A172 (cell line): ENCODE measurements at regions not wholly inside any gene's neighbourhood (a gene's known extent, or its start where the extent isn't known, plus 50 kb on each side); places are given as distances from the start of the nearest gene placed in this dataset.
"Not testable (repeated sequence)": the region's sequence is repeated elsewhere in the genome, so short reads cannot be mapped to it uniquely, and the experiment has no call there.

Experiments used
- DNase-seq: peaks from one replicate; pipeline ENCODE4 v3.0.0-alpha.2; 2015; ENCODE audit warnings: low spot score

- no peak for DNase-seq
These were observed 131.3 kb upstream of the ADRA1B start for GRCh38 chr5:159784993-159785392.

- no peak for DNase-seq
These were observed 130.6 kb upstream of the ADRA1B start for GRCh38 chr5:159785656-159786055.

GRCh38 chr5:159786201-159786600 is 130.1 kb upstream of the ADRA1B start:
- no peak for DNase-seq

- no peak for DNase-seq
These were observed 129.2 kb upstream of the ADRA1B start for GRCh38 chr5:159786901-159787691.

- no peak for DNase-seq
These were observed 128.4 kb upstream of the ADRA1B start for GRCh38 chr5:159787837-159788236.

- no peak for DNase-seq
These were observed 127.4 kb upstream of the ADRA1B start for GRCh38 chr5:159788835-159789331.

- no peak for DNase-seq
These were observed 124.1 kb upstream of the ADRA1B start for GRCh38 chr5:159792180-159792579.

GRCh38 chr5:159797261-159797970 is 118.9 kb upstream of the ADRA1B start:
- no peak for DNase-seq

GRCh38 chr5:159799701-159800100 is 116.6 kb upstream of the ADRA1B start:
- DNase-seq = no peak

GRCh38 chr5:159800131-159800840 is 116.0 kb upstream of the ADRA1B start:
- DNase-seq = no peak

- DNase-seq = no peak
These were observed 115.0 kb upstream of the ADRA1B start for GRCh38 chr5:159801303-159801702.

GRCh38 chr5:159802661-159803060 is 113.6 kb upstream of the ADRA1B start:
- no peak for DNase-seq

GRCh38 chr5:159804121-159804520 is 112.2 kb upstream of the ADRA1B start:
- DNase-seq = no peak

GRCh38 chr5:159805021-159805420 is 111.3 kb upstream of the ADRA1B start:
- no peak for DNase-seq

- not testable (repeated sequence) for DNase-seq
These were observed 109.1 kb upstream of the ADRA1B start for GRCh38 chr5:159807135-159807534.

GRCh38 chr5:159807586-159807985 is 108.7 kb upstream of the ADRA1B start:
- DNase-seq = no peak

- DNase-seq = no peak
These were observed 104.6 kb upstream of the ADRA1B start for GRCh38 chr5:159811712-159812111.

- DNase-seq = not testable (repeated sequence)
These were observed 103.5 kb upstream of the ADRA1B start for GRCh38 chr5:159812759-159813158.

GRCh38 chr5:159814222-159814621 is 102.1 kb upstream of the ADRA1B start:
- no peak for DNase-seq

GRCh38 chr5:159814805-159815585 is 101.3 kb upstream of the ADRA1B start:
- no peak for DNase-seq

GRCh38 chr5:159817262-159818029 is 98.8 kb upstream of the ADRA1B start:
- DNase-seq = peak; percentile 47
